Inflammatory macrophage (primary cell): ENCODE measurements at regions not wholly inside any gene's neighbourhood (a gene's known extent, or its start where the extent isn't known, plus 50 kb on each side); places are given as distances from the start of the nearest gene placed in this dataset.

Experiments
- DNase-seq, 2 donors: peaks; one replicate each; pipeline ENCODE4 v3.0.0-alpha.2; 2020 to 2022

DNA sequence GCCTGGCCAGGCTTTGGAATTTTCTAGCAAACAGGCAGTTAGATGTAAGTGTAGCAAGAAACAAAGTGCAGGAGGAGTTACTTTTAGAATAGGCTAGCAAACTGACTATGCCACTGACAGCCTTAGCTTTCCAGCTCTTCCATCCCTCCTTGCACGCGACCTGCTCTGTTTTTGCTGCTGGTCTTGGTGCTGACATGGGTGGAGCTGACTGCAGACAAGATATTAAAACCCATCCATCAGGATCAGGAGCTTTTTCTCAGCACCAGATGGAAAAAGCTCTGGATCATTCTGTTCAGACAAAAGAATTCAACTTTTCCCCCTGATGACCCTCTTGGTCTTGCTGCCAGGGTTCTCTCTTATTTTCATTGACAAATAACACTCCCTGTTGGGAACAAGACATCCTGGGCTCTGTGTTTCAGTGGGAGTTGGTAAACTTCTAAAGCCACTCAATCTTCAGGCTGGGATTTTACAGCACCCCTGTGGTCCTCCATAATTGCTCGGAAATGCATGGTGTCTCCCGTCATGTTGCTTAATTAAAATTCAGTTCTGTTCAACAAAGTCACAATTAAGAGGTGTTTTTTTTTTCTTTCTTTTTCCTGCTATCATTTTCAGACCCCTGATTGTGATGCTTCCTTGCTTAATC lies 240.0 kb upstream of the LARGE1 start:
- DNase-seq, result no peak

GRCh38 chr22:34161431-34162123 lies 241.3 kb upstream of the LARGE1 start:
- DNase-seq, result no peak

GRCh38 chr22:34198976-34199375 lies 278.7 kb upstream of the LARGE1 start:
- no peak for DNase-seq

GRCh38 chr22:34210301-34210700 lies 290.0 kb upstream of the LARGE1 start:
- DNase-seq, result no peak

- DNase-seq, result no peak
These were observed 294.1 kb upstream of the LARGE1 start for GRCh38 chr22:34214372-34214771.

DNA sequence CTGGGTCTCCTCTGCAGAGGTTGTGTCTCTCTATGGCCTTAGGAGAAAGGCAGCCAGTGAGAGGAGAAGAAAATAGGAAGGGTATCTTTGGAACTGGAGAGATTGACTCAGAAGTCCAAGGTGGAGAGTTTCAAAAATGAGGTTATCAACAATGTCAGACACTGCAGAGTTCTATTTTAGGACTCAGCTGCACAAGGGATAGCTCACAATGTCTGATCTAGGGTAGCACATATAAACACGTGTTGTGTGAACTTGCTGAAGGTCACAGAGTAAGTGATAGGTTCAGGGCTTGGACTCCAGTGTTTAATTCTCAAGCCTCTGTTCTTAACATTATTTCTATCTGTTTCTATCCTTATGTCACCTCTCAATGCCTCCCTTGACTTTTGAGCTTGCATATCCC lies 305.0 kb upstream of the LARGE1 start:
- no peak for DNase-seq

DNA sequence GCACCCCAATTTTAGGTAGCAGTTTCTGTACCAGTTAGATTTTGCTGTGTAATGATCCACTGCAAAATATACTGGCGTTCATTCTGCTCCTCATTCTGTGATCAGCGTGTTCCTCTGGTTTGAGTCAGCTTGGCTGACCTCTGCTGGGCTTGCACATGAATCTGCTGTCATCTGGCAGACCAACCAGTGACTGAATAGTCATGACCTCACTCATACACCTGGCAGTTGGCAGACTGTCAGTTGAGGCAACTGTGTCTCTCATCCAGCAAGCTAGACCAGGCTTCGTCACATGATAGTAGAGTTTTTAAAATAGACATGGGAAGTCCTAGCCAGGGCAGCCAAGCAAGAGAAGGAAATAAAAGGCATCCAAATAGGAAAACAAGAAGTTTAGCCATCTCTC lies 316.3 kb upstream of the LARGE1 start:
- DNase-seq, result no peak

- DNase-seq, result no peak
These were observed 319.1 kb upstream of the LARGE1 start for GRCh38 chr22:34239421-34239820.

DNA sequence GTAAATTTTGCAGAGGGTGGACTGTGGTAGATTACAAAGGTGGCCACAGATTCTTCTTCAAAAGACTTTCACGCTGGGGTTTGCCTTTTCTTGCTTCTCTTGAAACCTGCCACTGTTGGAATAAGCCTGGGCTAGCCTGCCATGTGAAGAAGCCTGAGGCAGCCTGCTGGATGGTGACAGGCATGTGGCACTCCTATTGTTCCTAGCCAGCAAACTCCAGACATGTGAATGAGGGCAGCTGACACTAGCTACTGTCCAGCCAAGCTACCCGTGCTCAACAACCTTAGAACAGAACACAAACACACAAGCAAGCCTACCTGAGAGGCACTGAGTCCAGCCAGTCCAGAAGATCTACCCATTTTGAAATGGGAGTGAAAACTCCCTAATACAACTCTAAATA lies 322.7 kb upstream of the LARGE1 start:
- no peak for DNase-seq

GRCh38 chr22:34255042-34255441 lies 334.8 kb upstream of the LARGE1 start:
- no peak for DNase-seq

DNA sequence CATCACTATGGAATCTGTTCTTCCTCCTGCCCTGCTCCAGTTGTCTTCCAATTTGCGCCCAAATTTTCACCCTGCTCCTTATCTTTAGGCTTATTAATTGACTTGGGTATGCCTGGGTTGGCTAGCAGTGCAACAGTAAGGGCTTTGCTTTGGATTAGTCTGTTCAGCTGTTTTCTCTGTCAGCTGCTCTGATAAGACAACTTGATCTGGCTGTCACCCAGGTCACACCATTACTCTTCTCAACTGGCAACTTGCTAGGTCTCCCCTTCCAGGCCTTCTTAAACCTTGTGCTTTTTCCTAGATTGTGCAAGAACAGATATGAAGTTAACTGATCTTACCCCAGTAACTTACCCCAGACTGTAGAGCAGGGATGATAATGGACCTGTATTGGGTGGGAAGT lies 357.8 kb upstream of the LARGE1 start:
- no peak for DNase-seq

DNA sequence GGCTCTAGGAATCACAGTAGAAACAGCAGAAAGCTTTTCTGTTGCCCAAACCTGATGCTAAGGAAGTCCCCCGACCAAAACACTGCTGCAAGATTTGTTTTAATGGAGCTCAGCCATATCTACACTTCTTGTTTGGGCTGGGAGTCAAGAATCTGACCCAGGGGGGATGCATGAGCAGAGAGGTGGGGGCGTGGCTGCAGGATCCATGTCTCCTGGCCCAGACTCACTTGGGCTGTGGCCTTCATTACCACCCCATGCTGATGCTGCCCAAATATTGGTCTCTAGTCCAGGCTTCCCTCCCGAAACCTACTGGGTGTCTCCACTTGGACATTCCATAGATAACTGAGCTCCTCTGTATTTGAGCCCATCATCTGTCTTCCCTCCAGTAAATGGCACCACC lies 361.5 kb upstream of the LARGE1 start:
- no peak for DNase-seq

DNA sequence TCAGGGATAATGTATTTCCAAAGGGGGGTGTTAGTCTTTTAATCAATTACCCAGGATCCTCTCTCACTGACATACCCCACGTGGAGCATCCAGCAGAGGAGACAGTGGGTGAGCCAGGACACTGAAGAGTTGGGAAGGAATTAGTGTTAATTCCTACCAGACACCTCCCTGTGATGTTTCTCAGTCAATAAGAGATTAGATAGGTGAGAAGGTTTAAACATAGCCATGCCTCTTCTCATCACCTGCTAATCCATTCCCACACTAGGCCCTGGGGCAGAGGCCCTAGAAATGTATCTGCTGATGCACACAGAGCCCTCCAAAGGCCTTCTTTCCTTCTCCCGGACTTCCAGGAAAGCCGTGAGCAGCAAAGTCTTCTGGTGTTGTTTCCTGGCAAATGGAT lies 363.6 kb upstream of the LARGE1 start:
- no peak for DNase-seq

DNA sequence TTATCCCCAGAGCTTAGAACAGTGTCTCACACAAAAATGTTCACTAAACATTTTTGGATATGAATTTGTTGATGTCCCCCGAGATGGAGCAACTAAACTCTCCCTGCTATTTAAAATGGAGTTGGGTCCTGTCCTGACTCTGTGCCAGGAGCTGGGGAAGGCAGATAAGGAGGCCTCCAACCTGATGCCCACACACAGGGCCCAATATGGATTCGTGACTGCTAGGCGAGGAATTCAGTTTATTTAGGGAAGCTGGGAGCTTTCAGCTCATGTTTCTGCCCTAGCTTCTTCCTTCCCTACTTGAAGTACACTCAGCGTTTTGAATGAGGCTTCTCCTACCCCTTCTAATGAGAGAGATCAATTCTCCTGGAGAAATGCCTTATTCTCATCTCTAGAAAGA lies 373.0 kb upstream of the LARGE1 start:
- DNase-seq, result no peak

DNA sequence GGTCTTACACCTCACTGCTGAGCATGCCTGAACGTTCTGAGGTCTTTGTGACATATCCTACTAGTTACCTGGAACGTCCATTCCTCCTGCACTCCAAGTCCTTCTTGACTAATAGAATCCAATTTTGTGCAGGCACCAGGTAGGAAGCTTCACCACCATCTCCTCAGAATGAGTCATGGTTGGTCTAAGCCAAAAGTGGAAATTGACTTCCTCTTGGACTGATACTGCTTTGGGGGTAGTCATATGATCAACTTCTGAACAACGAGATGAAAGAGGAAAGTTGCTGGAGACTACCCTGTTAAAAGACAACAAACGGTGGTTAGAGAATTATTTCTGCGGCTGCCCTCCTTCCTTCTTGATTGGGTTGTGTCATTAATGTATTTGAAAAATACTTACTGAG lies 374.2 kb upstream of the LARGE1 start:
- DNase-seq, result no peak

DNA sequence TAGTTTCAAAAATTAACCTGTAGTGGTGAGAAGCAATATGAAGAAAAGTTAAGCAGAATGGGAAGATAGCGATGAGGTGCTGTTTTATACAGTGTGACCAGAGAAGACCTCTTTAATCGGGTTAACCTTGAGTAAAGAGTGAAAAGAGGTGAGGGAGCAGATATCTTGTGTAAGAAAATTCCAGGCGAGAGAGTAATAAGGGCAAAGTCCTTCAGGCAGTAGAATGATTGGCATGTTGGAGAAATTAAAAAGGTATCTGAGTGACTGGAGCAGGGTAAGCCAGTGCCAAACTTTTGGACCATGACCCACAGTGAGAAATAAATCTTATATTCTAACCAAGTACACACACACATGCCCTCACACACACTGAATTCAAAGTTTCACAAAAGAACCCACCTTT lies 374.7 kb upstream of the LARGE1 start:
- no peak for DNase-seq

GRCh38 chr22:34296461-34296860 lies 376.2 kb upstream of the LARGE1 start:
- DNase-seq, result no peak

GRCh38 chr22:34297536-34298120 lies 377.4 kb upstream of the LARGE1 start:
- no peak for DNase-seq

- DNase-seq, result no peak
These were observed 379.2 kb upstream of the LARGE1 start for GRCh38 chr22:34299496-34299895.

DNA sequence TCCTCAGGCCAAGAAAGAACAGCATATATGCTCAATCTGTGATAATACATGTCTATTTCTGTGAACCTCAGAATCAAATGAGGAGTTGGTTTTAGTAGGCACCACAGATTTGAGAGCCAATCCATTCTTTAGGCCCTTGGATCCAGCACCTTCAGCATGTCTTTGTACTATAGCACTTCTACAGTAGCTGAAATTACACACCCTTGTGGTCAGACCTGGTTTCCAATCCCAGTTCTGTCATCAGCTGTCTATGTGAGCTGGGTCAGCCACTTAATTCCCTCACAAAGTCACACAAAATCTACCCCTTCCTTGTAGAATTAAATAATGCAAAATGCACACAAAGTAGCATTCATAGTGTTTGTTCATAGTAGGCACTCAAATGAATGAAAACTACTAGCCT lies 381.3 kb upstream of the LARGE1 start:
- DNase-seq, result no peak

DNA sequence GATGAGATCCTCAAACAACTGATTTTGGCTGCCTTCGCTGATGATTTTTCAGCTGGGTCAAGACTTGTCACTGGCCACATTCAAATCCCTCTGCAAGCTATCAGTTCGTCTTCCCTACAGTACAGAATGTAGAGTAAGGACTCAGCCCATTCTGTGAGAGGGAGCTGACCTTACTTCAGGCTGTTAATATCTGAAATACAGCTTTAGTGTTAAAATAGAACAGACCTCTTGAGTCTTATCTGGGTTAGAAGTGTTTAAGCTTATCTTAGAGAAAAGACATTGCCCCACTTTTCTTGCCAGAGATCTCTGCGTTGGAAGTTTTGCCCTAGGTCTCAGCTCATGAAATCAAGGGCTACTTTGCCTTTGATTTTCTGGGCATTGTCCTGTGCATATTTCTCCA lies 383.4 kb upstream of the LARGE1 start:
- no peak for DNase-seq

DNA sequence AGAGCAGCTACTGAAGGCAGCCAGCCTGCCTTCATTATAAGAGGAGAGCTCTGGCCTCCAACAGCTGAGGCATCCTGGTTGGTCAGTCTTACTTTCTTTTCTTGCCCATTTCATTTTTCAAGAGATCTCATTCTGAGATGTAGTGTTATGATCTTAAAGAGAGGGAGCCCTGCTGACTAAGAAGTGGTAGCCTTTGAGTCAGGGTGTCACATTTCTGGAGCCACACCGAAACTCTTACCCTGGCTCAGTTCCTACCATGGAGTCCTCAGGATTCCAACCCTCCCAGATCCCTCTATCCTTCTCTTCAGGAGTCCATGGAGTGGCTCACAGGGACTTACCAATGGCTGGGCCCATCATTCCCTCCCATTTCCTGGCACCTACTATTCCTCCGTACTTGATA lies 386.1 kb upstream of the LARGE1 start:
- DNase-seq, result no peak

- no peak for DNase-seq
These were observed 387.8 kb upstream of the LARGE1 start for GRCh38 chr22:34308101-34308500.

- no peak for DNase-seq
These were observed 399.1 kb upstream of the LARGE1 start for GRCh38 chr22:34319346-34319745.

DNA sequence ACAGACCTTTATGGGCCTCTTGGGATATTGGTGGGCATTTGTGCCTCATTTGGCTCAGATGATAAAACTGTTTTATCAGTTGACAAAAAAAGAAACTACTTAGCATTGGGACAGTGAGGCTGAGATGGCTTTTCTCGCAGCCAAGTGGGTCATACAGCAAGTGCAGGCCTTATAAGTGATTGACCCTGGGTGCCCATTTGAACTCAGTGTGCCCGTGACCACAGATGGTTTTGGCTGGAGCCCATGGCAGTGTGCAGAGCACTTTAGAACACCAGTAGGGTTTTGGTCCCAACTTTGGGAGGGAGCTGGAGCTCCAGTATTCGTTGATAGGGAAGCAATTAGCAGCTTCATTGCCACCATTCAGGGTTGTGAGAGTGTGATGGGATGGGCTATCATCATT lies 404.5 kb upstream of the LARGE1 start:
- no peak for DNase-seq
